ENCODE measurements at regions not wholly inside any gene's neighbourhood (a gene's known extent, or its start where the extent isn't known, plus 50 kb on each side); places are given as distances from the start of the nearest gene placed in this dataset.

DNA sequence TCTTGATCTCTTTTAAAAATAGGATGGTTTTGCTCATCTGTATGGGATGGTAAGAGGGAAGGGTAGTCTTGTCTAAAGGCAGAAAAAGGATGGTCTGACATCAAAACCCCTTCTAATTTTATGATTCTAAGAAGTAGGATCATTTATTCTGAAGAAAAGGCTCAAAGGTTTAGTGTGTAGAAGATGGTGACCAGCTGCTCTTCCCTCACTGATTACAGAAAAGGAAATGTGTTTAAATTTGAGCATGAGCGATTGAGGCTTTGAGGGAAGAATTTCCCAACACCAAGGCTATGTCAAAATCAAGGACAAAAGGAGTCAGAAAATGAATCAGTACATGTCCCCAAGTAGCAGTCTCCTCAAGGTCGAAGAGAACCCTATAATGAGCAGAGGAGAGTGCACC is 909.8 kb downstream of the EFNB2 start:
- intact Hi-C loops (cut with DNase I): loop anchor here in 1 of 2 donors (10.0 kb wide), 1 partner anchor 909 kb away; the partner anchor contains the start of gene EFNB2
- Histone ChIP-seq H3K4me1 (ENCODE audit: control insufficient read depth in 1 of 2, insufficient read depth in 2 of 2, low read length in 2 of 2) (no peaks in the 10 kb centered on the region), H3K36me3 (ENCODE audit: control insufficient read depth in 1 of 2, insufficient read depth in 2 of 2, low read length in 1 of 2) (no peaks in the 10 kb centered on the region), H3K4me3 (ENCODE audit: low read length in 2 of 2) (no peak overlapping the region), H3K27ac (ENCODE audit: low read depth in 1 of 2, low read length in 2 of 2) (no peak overlapping the region), H3K27me3 (ENCODE audit: control insufficient read depth in 1 of 2, insufficient read depth in 2 of 2, low read length in 1 of 2) (no peaks in the 10 kb centered on the region), H3K9me3 (ENCODE audit: control insufficient read depth, low read length) (no peaks in the 10 kb centered on the region)
- WGBS, 2 donors: 94 to 97% methylated on average over 2 of the region's 2 CpGs
- no peak for DNase-seq
- no peak for ATAC-seq (ENCODE audit: low FRiP score)

DNA sequence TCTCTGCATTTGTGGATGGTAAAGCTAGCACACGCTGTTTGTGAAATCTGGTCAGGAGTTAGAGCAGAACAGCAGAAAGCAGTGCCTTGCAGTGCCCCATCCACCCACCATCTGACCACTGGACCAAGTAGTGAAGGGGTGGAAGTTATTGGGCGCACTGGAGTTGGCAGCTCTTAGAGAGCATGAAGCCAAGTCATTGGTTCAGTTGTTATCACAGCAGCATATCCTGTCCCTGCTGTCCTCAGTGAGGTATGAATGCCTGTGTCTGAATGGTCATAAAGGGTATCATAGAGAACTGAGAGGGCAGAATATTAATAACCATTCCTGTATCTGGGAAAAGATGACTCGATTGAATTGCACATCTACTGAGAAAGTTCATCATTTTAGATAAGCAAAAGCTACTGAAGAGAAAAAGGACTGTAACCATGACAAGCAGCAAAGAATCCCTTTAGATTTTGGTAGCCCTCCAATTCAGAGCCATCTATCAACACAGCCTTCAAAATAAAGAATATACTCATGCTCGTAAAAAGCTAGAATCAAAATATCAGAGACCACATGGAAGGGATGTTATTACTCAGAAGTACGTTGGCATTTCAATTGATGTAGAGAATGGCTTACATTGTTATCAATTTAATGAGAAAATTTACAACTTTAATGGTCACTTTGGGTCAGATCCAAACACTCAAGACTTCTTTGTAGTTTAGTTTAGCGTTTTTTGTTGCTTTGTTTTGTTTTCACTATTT is 919.0 kb downstream of the EFNB2 start:
- Histone ChIP-seq H3K4me1 (ENCODE audit: control insufficient read depth in 1 of 2, insufficient read depth in 2 of 2, low read length in 2 of 2) (no peaks in the 10 kb centered on the region), H3K9me3 (ENCODE audit: control insufficient read depth, low read length) (no peaks in the 10 kb centered on the region), H3K27me3 (ENCODE audit: control insufficient read depth in 1 of 2, insufficient read depth in 2 of 2, low read length in 1 of 2) (no peaks in the 10 kb centered on the region), H3K27ac (ENCODE audit: low read depth in 1 of 2, low read length in 2 of 2) (no peak overlapping the region), H3K4me3 (ENCODE audit: low read length in 2 of 2) (no peak overlapping the region), H3K36me3 (ENCODE audit: control insufficient read depth in 1 of 2, insufficient read depth in 2 of 2, low read length in 1 of 2) (no peaks in the 10 kb centered on the region)
- 72 to 74% methylated on average over 6 of the region's 6 CpGs for WGBS, 2 donors
- ATAC-seq (ENCODE audit: low FRiP score) (no peak), DNase-seq (no peak)
- intact Hi-C loops (cut with DNase I): no loop called here

DNA sequence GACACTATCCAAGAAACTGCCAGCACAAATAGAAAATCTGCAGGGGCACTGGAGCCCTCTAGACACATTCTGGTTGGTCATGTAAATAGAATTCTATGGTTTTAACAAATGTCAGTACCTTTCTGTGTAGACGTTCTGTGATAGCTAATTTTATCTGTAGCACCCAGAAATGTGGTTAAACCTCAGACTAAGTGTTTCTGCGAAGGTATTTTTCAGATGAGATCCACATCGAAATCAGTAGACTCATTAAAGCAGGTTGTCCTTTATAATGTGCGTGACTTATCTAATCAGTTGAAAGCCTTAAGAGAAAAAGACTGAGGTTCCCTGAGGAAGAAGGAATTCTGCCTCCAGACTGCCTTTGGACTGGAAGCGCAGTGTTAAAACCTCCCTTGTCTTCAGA is 922.9 kb downstream of the EFNB2 start:
- no peaks in the 10 kb centered on the region for H3K9me3 ChIP-seq (ENCODE audit: control insufficient read depth, low read length)
- no peak for ATAC-seq (ENCODE audit: low FRiP score)
- no peak for DNase-seq
- intact Hi-C loops (cut with DNase I): no loop called here
- no peaks in the 10 kb centered on the region for H3K36me3 ChIP-seq (ENCODE audit: control insufficient read depth in 1 of 2, insufficient read depth in 2 of 2, low read length in 1 of 2)
- H3K27ac ChIP-seq (ENCODE audit: low read depth in 1 of 2, low read length in 2 of 2): no peak overlapping the region
- 47 to 51% methylated on average over 5 of the region's 5 CpGs for WGBS, 2 donors
- H3K4me1 ChIP-seq (ENCODE audit: control insufficient read depth in 1 of 2, insufficient read depth in 2 of 2, low read length in 2 of 2): no peaks in the 10 kb centered on the region
- H3K4me3 ChIP-seq (ENCODE audit: low read length in 2 of 2): no peak overlapping the region
- H3K27me3 ChIP-seq (ENCODE audit: control insufficient read depth in 1 of 2, insufficient read depth in 2 of 2, low read length in 1 of 2): no peaks in the 10 kb centered on the region

DNA sequence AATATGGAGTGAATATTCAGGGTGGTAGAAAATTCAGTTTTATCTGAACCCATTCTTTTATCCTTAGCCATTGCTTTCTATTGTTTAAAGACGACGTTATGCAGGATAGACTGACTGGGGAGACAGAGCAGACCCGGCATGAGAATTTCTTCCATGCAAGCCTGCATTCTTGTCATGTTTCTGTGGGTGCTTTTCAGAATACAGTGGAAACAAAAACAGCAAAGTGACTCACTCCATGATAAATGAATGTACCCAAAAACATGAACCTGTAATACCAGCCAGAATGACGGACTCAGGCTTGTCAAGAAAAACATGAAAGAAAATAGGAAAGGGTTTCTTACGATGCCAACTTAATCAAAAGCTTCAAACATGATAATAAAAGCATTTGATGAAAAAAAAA is 924.0 kb downstream of the EFNB2 start:
- ATAC-seq (ENCODE audit: low FRiP score) (no peak), DNase-seq (no peak)
- Histone ChIP-seq H3K9me3 (ENCODE audit: control insufficient read depth, low read length) (no peaks in the 10 kb centered on the region), H3K27me3 (ENCODE audit: control insufficient read depth in 1 of 2, insufficient read depth in 2 of 2, low read length in 1 of 2) (no peaks in the 10 kb centered on the region), H3K27ac (ENCODE audit: low read depth in 1 of 2, low read length in 2 of 2) (no peak overlapping the region), H3K36me3 (ENCODE audit: control insufficient read depth in 1 of 2, insufficient read depth in 2 of 2, low read length in 1 of 2) (no peaks in the 10 kb centered on the region), H3K4me1 (ENCODE audit: control insufficient read depth in 1 of 2, insufficient read depth in 2 of 2, low read length in 2 of 2) (no peaks in the 10 kb centered on the region), H3K4me3 (ENCODE audit: low read length in 2 of 2) (no peak overlapping the region)
- intact Hi-C loops (cut with DNase I): no loop called here
- 3% methylated on average over 5 of the region's 5 CpGs for WGBS, 2 donors

DNA sequence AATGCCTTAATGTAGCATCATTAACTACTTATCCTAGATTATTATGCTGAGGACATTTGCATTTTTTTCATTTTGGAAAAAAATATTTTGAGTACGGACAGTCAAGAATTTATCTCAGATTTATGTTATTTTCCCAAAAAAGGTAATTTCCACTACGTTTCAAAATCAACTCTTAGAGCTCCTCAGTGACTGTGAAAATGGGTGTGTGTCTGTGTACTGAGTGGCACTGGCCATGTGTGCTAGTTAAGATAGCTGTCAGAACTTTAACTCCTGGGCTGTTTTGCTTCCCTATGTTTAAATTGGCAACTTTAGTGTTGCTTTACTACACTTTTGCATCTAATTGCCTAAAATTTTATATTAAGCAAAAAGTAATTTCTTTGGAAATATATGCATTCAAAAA is 927.4 kb downstream of the EFNB2 start:
- Histone ChIP-seq H3K4me3 (ENCODE audit: low read length in 2 of 2) (no peak overlapping the region), H3K27ac (ENCODE audit: low read depth in 1 of 2, low read length in 2 of 2) (no peak overlapping the region), H3K9me3 (ENCODE audit: control insufficient read depth, low read length) (no peaks in the 10 kb centered on the region), H3K4me1 (ENCODE audit: control insufficient read depth in 1 of 2, insufficient read depth in 2 of 2, low read length in 2 of 2) (no peaks in the 10 kb centered on the region), H3K27me3 (ENCODE audit: control insufficient read depth in 1 of 2, insufficient read depth in 2 of 2, low read length in 1 of 2) (no peaks in the 10 kb centered on the region), H3K36me3 (ENCODE audit: control insufficient read depth in 1 of 2, insufficient read depth in 2 of 2, low read length in 1 of 2) (no peaks in the 10 kb centered on the region)
- ATAC-seq (ENCODE audit: low FRiP score): no peak
- intact Hi-C loops (cut with DNase I): no loop called here
- no peak for DNase-seq
- WGBS, 2 donors: 42 to 61% methylated on average over 2 of the region's 2 CpGs

DNA sequence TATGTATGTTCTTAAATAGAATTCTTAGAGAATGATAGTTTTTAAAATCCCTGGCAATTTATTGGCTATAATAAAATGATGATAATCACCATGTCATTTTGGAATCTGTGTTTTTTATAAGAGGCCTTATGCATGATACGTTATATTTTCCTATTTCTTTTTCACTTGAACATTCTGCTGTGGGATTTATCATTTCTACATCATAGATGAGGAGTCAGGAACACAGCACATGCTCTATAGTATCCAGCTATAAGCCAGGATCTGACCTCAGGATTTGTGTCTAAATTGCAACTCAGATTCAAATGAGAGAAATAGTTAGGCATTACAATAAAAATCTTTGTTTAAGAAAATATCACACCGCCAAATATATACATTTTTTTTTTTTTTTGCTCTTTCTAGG is 928.0 kb downstream of the EFNB2 start:
- H3K27me3 ChIP-seq (ENCODE audit: control insufficient read depth in 1 of 2, insufficient read depth in 2 of 2, low read length in 1 of 2): no peaks in the 10 kb centered on the region
- H3K27ac ChIP-seq (ENCODE audit: low read depth in 1 of 2, low read length in 2 of 2): no peak overlapping the region
- intact Hi-C loops (cut with DNase I): no loop called here
- no peaks in the 10 kb centered on the region for H3K36me3 ChIP-seq (ENCODE audit: control insufficient read depth in 1 of 2, insufficient read depth in 2 of 2, low read length in 1 of 2)
- 100% methylated on average over 2 of the region's 2 CpGs for WGBS, 2 donors
- no peak for ATAC-seq (ENCODE audit: low FRiP score)
- H3K4me3 ChIP-seq (ENCODE audit: low read length in 2 of 2): no peak overlapping the region
- H3K9me3 ChIP-seq (ENCODE audit: control insufficient read depth, low read length): no peaks in the 10 kb centered on the region
- no peaks in the 10 kb centered on the region for H3K4me1 ChIP-seq (ENCODE audit: control insufficient read depth in 1 of 2, insufficient read depth in 2 of 2, low read length in 2 of 2)
- DNase-seq: no peak

DNA sequence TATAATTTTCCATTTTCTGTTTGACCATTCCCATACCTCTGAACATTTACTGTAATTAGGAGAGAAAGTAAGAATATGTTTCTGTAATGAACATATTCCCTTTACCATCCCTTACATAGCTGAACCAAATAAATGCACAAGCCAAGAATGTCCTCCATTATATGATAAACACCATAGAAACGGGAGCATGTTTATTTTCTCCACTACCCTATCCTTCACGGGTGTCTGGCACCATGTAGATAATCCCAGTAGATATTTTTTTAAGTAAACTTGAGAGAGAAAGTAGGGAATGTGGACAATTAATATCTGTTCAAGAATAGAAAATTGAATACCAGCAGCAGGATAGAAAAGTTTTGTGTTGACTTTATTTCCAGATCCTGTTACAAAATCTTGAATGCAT is 928.4 kb downstream of the EFNB2 start:
- Histone ChIP-seq H3K4me1 (ENCODE audit: control insufficient read depth in 1 of 2, insufficient read depth in 2 of 2, low read length in 2 of 2) (no peaks in the 10 kb centered on the region), H3K27ac (ENCODE audit: low read depth in 1 of 2, low read length in 2 of 2) (no peak overlapping the region), H3K9me3 (ENCODE audit: control insufficient read depth, low read length) (no peaks in the 10 kb centered on the region), H3K27me3 (ENCODE audit: control insufficient read depth in 1 of 2, insufficient read depth in 2 of 2, low read length in 1 of 2) (no peaks in the 10 kb centered on the region), H3K36me3 (ENCODE audit: control insufficient read depth in 1 of 2, insufficient read depth in 2 of 2, low read length in 1 of 2) (no peaks in the 10 kb centered on the region), H3K4me3 (ENCODE audit: low read length in 2 of 2) (no peak overlapping the region)
- 30 to 34% methylated on average over 2 of the region's 2 CpGs for WGBS, 2 donors
- ATAC-seq (ENCODE audit: low FRiP score) (no peak), DNase-seq (no peak)
- intact Hi-C loops (cut with DNase I): no loop called here

DNA sequence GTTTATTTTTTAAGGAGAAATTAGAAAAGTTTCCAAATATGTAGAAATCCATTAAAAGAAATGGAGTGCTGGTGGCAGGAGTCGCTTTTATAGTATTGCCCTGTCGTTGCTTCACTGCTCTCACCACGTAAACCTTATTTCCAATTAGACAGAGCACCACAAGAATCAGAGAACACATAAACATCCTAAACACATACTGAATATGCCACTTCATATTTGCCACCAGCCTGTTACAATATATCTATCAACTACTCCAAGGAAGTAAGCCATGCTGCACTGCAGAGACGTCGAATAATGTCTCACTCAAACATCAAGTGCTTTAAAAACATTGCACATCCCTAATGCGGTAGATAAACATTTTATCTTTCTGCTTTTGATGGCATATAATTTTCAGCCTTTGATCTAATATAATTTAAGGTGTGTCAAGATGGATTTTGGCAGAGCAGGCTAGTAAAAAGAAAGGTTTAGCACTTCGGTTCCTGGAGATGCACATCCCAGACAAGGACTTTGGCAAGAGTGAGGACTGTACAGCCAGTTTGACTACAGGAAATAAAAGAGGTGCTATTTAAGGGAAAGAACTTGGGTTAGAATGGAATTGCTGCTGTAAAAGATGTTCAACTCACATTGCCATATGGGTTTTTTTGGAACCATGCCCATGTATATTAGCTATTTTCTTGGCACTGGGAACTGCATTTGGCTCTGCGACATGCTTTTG is 932.3 kb downstream of the EFNB2 start:
- Histone ChIP-seq H3K27ac (ENCODE audit: low read depth in 1 of 2, low read length in 2 of 2) (no peak overlapping the region), H3K4me3 (ENCODE audit: low read length in 2 of 2) (no peak overlapping the region), H3K36me3 (ENCODE audit: control insufficient read depth in 1 of 2, insufficient read depth in 2 of 2, low read length in 1 of 2) (no peaks in the 10 kb centered on the region), H3K9me3 (ENCODE audit: control insufficient read depth, low read length) (no peaks in the 10 kb centered on the region), H3K27me3 (ENCODE audit: control insufficient read depth in 1 of 2, insufficient read depth in 2 of 2, low read length in 1 of 2) (no peaks in the 10 kb centered on the region), H3K4me1 (ENCODE audit: control insufficient read depth in 1 of 2, insufficient read depth in 2 of 2, low read length in 2 of 2) (no peaks in the 10 kb centered on the region)
- no peak for ATAC-seq (ENCODE audit: low FRiP score)
- WGBS, 2 donors: 75 to 80% methylated on average over 8 of the region's 8 CpGs
- DNase-seq: no peak
- intact Hi-C loops (cut with DNase I): no loop called here

DNA sequence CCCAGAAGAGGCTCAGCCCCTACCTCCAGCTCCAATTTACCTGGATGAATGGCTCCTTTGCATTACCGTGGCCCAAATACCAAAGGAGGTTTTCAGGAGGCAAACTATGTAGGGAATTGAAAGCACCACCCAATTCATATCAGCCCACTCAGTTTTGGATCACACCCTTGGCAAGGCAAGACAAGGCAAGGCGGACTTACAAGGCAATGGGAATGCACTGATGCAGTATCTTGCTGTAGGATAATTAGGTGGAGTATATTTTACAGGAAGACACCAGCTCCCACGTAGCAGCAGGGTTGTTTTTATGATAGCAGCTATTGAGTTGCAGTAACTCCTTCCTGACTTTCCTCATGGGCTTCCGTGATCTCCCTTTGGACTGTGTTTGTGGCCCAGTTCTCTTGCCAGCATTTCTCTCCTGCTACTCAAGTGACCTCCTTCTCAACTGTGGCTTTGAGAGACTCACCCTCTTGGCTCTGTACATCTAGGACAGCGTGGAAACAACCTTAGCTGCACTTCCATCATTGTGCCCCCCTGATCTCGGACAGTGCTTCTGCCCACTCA is 935.9 kb downstream of the EFNB2 start:
- Histone ChIP-seq H3K4me1 (ENCODE audit: control insufficient read depth in 1 of 2, insufficient read depth in 2 of 2, low read length in 2 of 2) (no peaks in the 10 kb centered on the region), H3K27me3 (ENCODE audit: control insufficient read depth in 1 of 2, insufficient read depth in 2 of 2, low read length in 1 of 2) (no peaks in the 10 kb centered on the region), H3K4me3 (ENCODE audit: low read length in 2 of 2) (no peak overlapping the region), H3K27ac (ENCODE audit: low read depth in 1 of 2, low read length in 2 of 2) (no peak overlapping the region), H3K9me3 (ENCODE audit: control insufficient read depth, low read length) (no peaks in the 10 kb centered on the region), H3K36me3 (ENCODE audit: control insufficient read depth in 1 of 2, insufficient read depth in 2 of 2, low read length in 1 of 2) (no peaks in the 10 kb centered on the region)
- ATAC-seq (ENCODE audit: low FRiP score): peak; percentile 20
- no peak for DNase-seq
- intact Hi-C loops (cut with DNase I): no loop called here
- WGBS, 2 donors: 88 to 89% methylated on average over 6 of the region's 6 CpGs

Data from aorta (tissue), 5 donors.